IMR-90 (cell line): ENCODE measurements at regions not wholly inside any gene's neighbourhood (a gene's known extent, or its start where the extent isn't known, plus 50 kb on each side); places are given as distances from the start of the nearest gene placed in this dataset.

Source experiments
- ATAC-seq: fragments of 200-7000 bp; cut with Tn5 transposase; 2 replicates; pipeline ENCODE4 v1.9.1; 2020; ENCODE audit warnings: low read depth, mild to moderate bottlenecking, moderate library complexity
- BruUV-seq: library from RNA; stranded (reverse); fragments of 400-500 nt; replicated peaks from 2 replicates; lab custom pipeline; 2021; lab: Mats Ljungman, UMichigan
- CTCF ChIA-PET: fragments of 300-600 bp; formaldehyde crosslinking; extraction: SDS; loops from one replicate; lab custom pipeline; 2021; ENCODE audit warnings: antibody characterized with exemption; lab: Yijun Ruan, JAX
- POLR2A ChIA-PET: fragments of 300-600 bp; sonication (Branson Sonifier 250); formaldehyde crosslinking; loops from one replicate; lab custom pipeline; 2022; ENCODE audit warnings: antibody characterized with exemption; ENCODE audit not compliant: unreplicated experiment; lab: Charles Lee
- DNase-seq: peaks from one replicate; pipeline ENCODE4 v3.0.0; 2013
- H2AFZ ChIP-seq: replicated peaks from 2 replicates; pipeline ENCODE3; 2013; ENCODE audit warnings: low read length, mild to moderate bottlenecking; ENCODE audit not compliant: poor library complexity
- H2AK5ac ChIP-seq: 2 replicates; pipeline ENCODE4 v1.6.1; 2013; ENCODE audit warnings: low read depth, low read length, inconsistent platforms
- H2AK9ac ChIP-seq: replicated peaks from 2 replicates; pipeline ENCODE3; 2013; ENCODE audit warnings: mild to moderate bottlenecking, low read depth, low read length, moderate library complexity; ENCODE audit not compliant: poor library complexity
- H2BK120ac ChIP-seq: 2 replicates; pipeline ENCODE4 v1.6.1; 2013; ENCODE audit warnings: low read depth, low read length, inconsistent platforms
- H2BK15ac ChIP-seq: 3 replicates; pipeline ENCODE4 v1.6.1; 2013; ENCODE audit warnings: low read depth, low read length, inconsistent platforms
- H2BK20ac ChIP-seq: 2 replicates; pipeline ENCODE4 v1.6.1; 2013; ENCODE audit warnings: low read depth, mild to moderate bottlenecking, inconsistent platforms, low read length, moderate library complexity
- H2BK5ac ChIP-seq: 2 replicates; pipeline ENCODE4 v1.6.1; 2013; ENCODE audit warnings: mild to moderate bottlenecking, low read depth, low read length, inconsistent platforms; ENCODE audit not compliant: poor library complexity, severe bottlenecking
- H3K14ac ChIP-seq: replicated peaks from 2 replicates; pipeline ENCODE4 v1.6.1; 2013; ENCODE audit warnings: low read depth, low read length, inconsistent platforms
- H3K18ac ChIP-seq: 2 replicates; pipeline ENCODE4 v1.6.1; 2013; ENCODE audit warnings: low read depth, low read length, control low read depth
- H3K23ac ChIP-seq: 2 replicates; pipeline ENCODE4 v1.6.1; 2013; ENCODE audit warnings: low read depth, low read length, inconsistent platforms
- H3K27ac ChIP-seq: 2 replicates; pipeline ENCODE4 v1.5.1; 2013; ENCODE audit warnings: mild to moderate bottlenecking, control low read depth, low read length; ENCODE audit not compliant: insufficient read depth
- H3K27me3 ChIP-seq: 2 replicates; pipeline ENCODE4 v1.6.1; 2013; ENCODE audit warnings: low read length; ENCODE audit not compliant: control insufficient read depth, insufficient read depth
- H3K36me3 ChIP-seq: 2 replicates; pipeline ENCODE4 v1.6.1; 2013; ENCODE audit warnings: low read length, mixed read lengths; ENCODE audit not compliant: control insufficient read depth, insufficient read depth
- H3K4ac ChIP-seq: 2 replicates; pipeline ENCODE4 v1.6.1; 2013; ENCODE audit warnings: low read depth, low read length, inconsistent platforms
- H3K4me1 ChIP-seq: 2 replicates; pipeline ENCODE4 v1.6.1; 2013; ENCODE audit warnings: low read length, mixed read lengths; ENCODE audit not compliant: control insufficient read depth, insufficient read depth
- H3K4me2 ChIP-seq: 2 replicates; pipeline ENCODE4 v1.6.1; 2013; ENCODE audit warnings: low read depth, mild to moderate bottlenecking, control low read depth, low read length, moderate library complexity
- H3K4me3 ChIP-seq: 2 replicates; pipeline ENCODE4 v1.5.1; 2013; ENCODE audit warnings: low read depth, mild to moderate bottlenecking, control low read depth, low read length, moderate library complexity; ENCODE audit not compliant: insufficient read depth
- H3K56ac ChIP-seq: 2 replicates; pipeline ENCODE4 v1.6.1; 2013; ENCODE audit warnings: low read length, inconsistent platforms; ENCODE audit not compliant: insufficient read depth; ENCODE audit errors: extremely low read depth
- H3K79me1 ChIP-seq, 2 experiments: 2 replicates each; pipeline ENCODE4 v1.6.1; 2013; ENCODE audit warnings: low read length in 2 of 2, inconsistent platforms in 1 of 2, low read depth in 1 of 2
- H3K9ac ChIP-seq: 2 replicates; pipeline ENCODE4 v1.6.1; 2013; ENCODE audit warnings: low read depth, low read length, control low read depth
- H3K9me1 ChIP-seq: 2 replicates; pipeline ENCODE4 v1.6.1; 2013; ENCODE audit warnings: low read length, inconsistent platforms; ENCODE audit not compliant: insufficient read depth
- H3K9me3 ChIP-seq: 2 replicates; pipeline ENCODE4 v1.6.1; 2013; ENCODE audit warnings: low read length; ENCODE audit not compliant: control insufficient read depth, insufficient read depth
- H4K20me1 ChIP-seq: 2 replicates; pipeline ENCODE4 v1.6.1; 2013; ENCODE audit warnings: low read length, inconsistent platforms; ENCODE audit not compliant: insufficient read depth
- H4K5ac ChIP-seq: 2 replicates; pipeline ENCODE4 v1.6.1; 2013; ENCODE audit warnings: mild to moderate bottlenecking, low read depth, low read length, control low read depth
- H4K8ac ChIP-seq, 2 experiments: 2 replicates each; pipeline ENCODE4 v1.6.1; 2013; ENCODE audit warnings: low read depth in 2 of 2, low read length in 2 of 2, control low read depth in 1 of 2, inconsistent platforms in 1 of 2
- H4K91ac ChIP-seq: 2 replicates; pipeline ENCODE4 v1.6.1; 2013; ENCODE audit warnings: low read depth, low read length, inconsistent platforms; ENCODE audit not compliant: insufficient read depth
- CEBPB ChIP-seq: IDR thresholded peaks from 2 replicates; pipeline ENCODE4 v1.6.1; 2012; ENCODE audit warnings: low read depth, low read length, improper control_type of control experiment
- FOS ChIP-seq: fragments of 150-350 bp; IDR thresholded peaks from 2 replicates; pipeline ENCODE4 v1.6.1; 2016; ENCODE audit warnings: low read depth, low read length
- RCOR1 ChIP-seq: IDR thresholded peaks from 2 replicates; pipeline ENCODE4 v1.6.1; 2012; ENCODE audit warnings: mild to moderate bottlenecking, low read length, improper control_type of control experiment; ENCODE audit not compliant: insufficient replicate concordance
- RFX5 ChIP-seq: IDR thresholded peaks from 2 replicates; pipeline ENCODE4 v1.8.0; 2012; ENCODE audit warnings: low read depth, mild to moderate bottlenecking, low read length, moderate library complexity
- WGBS, 2 experiments: methylation state at CpG; one replicate each; pipeline versions ENCODE4 v1.1.5 to v1.1.7; 2013; ENCODE audit warnings: missing lambda C conversion rate in 2 of 2; ENCODE audit not compliant: insufficient read length in 1 of 2; ENCODE audit errors: extremely low coverage in 2 of 2; 5-methylcytosine and 5-hydroxymethylcytosine counted together
- dilution Hi-C: fragments of 300-500 bp; cut with HindIII; formaldehyde crosslinking; loops from one replicate; pipeline ENCODE4 v1.14.3; 2018; ENCODE audit warnings: low sequenced_read_pairs; ENCODE audit not compliant: unreplicated experiment
- in situ Hi-C: fragments of 300-500 bp; cut with MboI; formaldehyde crosslinking; loops from 3 replicates; pipeline ENCODE4 v1.14.3; 2019; ENCODE audit warnings: low sequenced_read_pairs, inconsistent platforms, mixed read lengths
- intact Hi-C: fragments of 100-400 bp; cut with micrococcal nuclease; formaldehyde crosslinking; loops from 2 replicates; pipeline ENCODE4 v1.10.0; 2022
- TF ChIP-seq, protein P1 (sequence below): fragments of 150-350 bp; IDR thresholded peaks from 2 replicates; pipeline ENCODE4 v1.6.1; 2016; ENCODE audit warnings: low read depth, mild to moderate bottlenecking, low read length, moderate library complexity, borderline replicate concordance

DNA sequence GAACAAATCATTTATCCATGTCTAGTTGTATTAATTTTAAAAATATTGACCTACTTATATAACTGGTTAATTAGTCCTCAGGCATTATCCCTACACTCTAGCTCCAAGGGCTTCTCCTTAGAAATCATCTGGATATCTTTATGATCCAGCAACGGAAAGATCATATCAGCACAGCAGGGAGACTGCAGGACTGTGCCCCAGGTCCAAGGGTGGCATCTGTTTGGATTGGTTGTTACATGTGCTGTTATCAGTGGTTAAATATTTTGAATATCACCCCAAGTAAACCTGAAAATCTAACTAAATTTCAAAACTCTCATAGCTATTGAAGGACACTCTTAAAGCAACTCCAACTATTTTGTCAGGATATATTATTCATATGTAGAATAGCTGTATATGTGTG, 556.2 kb upstream of the ZEB2 start:
- BruUV-seq = no TSS peak
- CTCF ChIA-PET = interaction anchor here (0.6 kb wide), 1 partner anchor 567 kb away, joined by 3 read pairs; no protein-coding TSS in a partner anchor
- Histone ChIP-seq H2BK20ac (no peak overlapping the region), H3K4me3 (no peak overlapping the region), H2AFZ (no peak overlapping the region), H3K23ac (no peak overlapping the region), H3K9me1 (no peaks in the 10 kb centered on the region), H3K4me2 (no peak overlapping the region), H4K20me1 (no peaks in the 10 kb centered on the region), H3K27me3 (no peaks in the 10 kb centered on the region), H3K4me1 (no peaks in the 10 kb centered on the region), H2AK5ac (no peak overlapping the region), H2BK15ac (no peak overlapping the region), H4K91ac (no peak overlapping the region), H3K14ac (no peak overlapping the region), H3K79me1 (no peaks in the 10 kb centered on the region), H2BK120ac (no peak overlapping the region), H2BK5ac (no peak overlapping the region), H3K9ac (no peak overlapping the region), H4K8ac (no peak overlapping the region), H3K27ac (no peak overlapping the region), H3K56ac (no peak overlapping the region), H3K9me3 (no peaks in the 10 kb centered on the region), H3K18ac (no peak overlapping the region), H3K36me3 (no peaks in the 10 kb centered on the region), H4K5ac (no peak overlapping the region), H2AK9ac (no peak overlapping the region), H3K4ac (no peak overlapping the region)
- in situ Hi-C loops = no loop called here
- no CpG with 5 or more reads among the region's 1 CpG for WGBS, 2 experiments
- no peak for DNase-seq
- ATAC-seq = no peak
- POLR2A ChIA-PET = no interaction called here
- dilution Hi-C loops = no loop called here
- TF ChIP-seq, protein P1, sequence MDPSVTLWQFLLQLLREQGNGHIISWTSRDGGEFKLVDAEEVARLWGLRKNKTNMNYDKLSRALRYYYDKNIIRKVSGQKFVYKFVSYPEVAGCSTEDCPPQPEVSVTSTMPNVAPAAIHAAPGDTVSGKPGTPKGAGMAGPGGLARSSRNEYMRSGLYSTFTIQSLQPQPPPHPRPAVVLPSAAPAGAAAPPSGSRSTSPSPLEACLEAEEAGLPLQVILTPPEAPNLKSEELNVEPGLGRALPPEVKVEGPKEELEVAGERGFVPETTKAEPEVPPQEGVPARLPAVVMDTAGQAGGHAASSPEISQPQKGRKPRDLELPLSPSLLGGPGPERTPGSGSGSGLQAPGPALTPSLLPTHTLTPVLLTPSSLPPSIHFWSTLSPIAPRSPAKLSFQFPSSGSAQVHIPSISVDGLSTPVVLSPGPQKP = no peak
- TF ChIP-seq FOS (no peak), RFX5 (no peak), CEBPB (no peak), RCOR1 (no peak)
- intact Hi-C loops = no loop called here
